Suprapubic skin (tissue), 3 donors: ENCODE measurements at regions not wholly inside any gene's neighbourhood (a gene's known extent, or its start where the extent isn't known, plus 50 kb on each side); places are given as distances from the start of the nearest gene placed in this dataset.
"Not testable (repeated sequence)": the region's sequence is repeated elsewhere in the genome, so short reads cannot be mapped to it uniquely, and the experiment has no call there.

Source experiments
- CTCF ChIP-seq, 2 donors: fragments of 200-600 bp in 1 of 2; fragments of 450-650 bp in 1 of 2; sonication (generic) in 1 of 2; IDR thresholded peaks; one replicate each; pipeline ENCODE4 v1.5.1; 2016 to 2019; ENCODE audit warnings: antibody characterized with exemption in 2 of 2, mild to moderate bottlenecking in 1 of 2, moderate library complexity in 1 of 2
- EP300 ChIP-seq: sonication (generic); formaldehyde crosslinking; IDR thresholded peaks from one replicate; pipeline ENCODE4 v1.6.1; 2017; ENCODE audit warnings: antibody characterized with exemption
- POLR2A ChIP-seq, 2 donors: fragments of 450-650 bp; IDR thresholded peaks; one replicate each; pipeline ENCODE4 v1.6.1; 2017; ENCODE audit warnings: antibody characterized with exemption in 2 of 2, mild to moderate bottlenecking in 2 of 2, moderate library complexity in 2 of 2

GRCh38 chr4:49320725-49321410 lies 334.8 kb downstream of the CWH43 start:
- not testable (repeated sequence) for TF ChIP-seq POLR2A (IDR thresholded peaks at IDR 0.05); CTCF (IDR thresholded peaks at IDR 0.05); EP300
